CD4-positive, alpha-beta T cell (primary cell): ENCODE measurements at regions not wholly inside any gene's neighbourhood (a gene's known extent, or its start where the extent isn't known, plus 50 kb on each side); places are given as distances from the start of the nearest gene placed in this dataset.

Source experiments
- ATAC-seq: fragments of 200-7000 bp; cut with Tn5 transposase; one replicate; pipeline ENCODE4 v1.10.0; 2022; ENCODE audit warnings: mild to moderate bottlenecking; ENCODE audit not compliant: poor library complexity
- CTCF ChIA-PET: fragments of 350-600 bp; sonication (Branson Sonifier 250); formaldehyde crosslinking; loops from one replicate; lab custom pipeline; 2021; ENCODE audit warnings: antibody characterized with exemption, inconsistent platforms; lab: Charles Lee
- POLR2A ChIA-PET: fragments of 350-600 bp; sonication (Branson Sonifier 250); formaldehyde crosslinking; loops from one replicate; lab custom pipeline; 2021; ENCODE audit warnings: antibody characterized with exemption, inconsistent platforms; lab: Charles Lee
- DNase-seq, 14 experiments: peaks; one replicate each; pipeline ENCODE4 v3.0.0-alpha.2; 2013 to 2020; ENCODE audit warnings: mixed read lengths in 2 of 14
- H3K27ac ChIP-seq, 2 donors: one replicate each; pipeline versions ENCODE4 v1.5.1 to v1.7.0; 2013; ENCODE audit warnings: low read length in 2 of 2, low read depth in 1 of 2, mild to moderate bottlenecking in 1 of 2
- H3K27me3 ChIP-seq, 2 experiments: 1 replicate in 1 of 2; 2 replicates in 1 of 2; pipeline versions ENCODE4 v1.6.1 to v1.7.0; 2013; ENCODE audit warnings: low read length in 2 of 2, control low read depth in 1 of 2, mild to moderate bottlenecking in 1 of 2, moderate library complexity in 1 of 2; ENCODE audit not compliant: insufficient read depth in 2 of 2, control insufficient read depth in 1 of 2
- H3K36me3 ChIP-seq: one replicate; pipeline ENCODE4 v1.6.1; 2013; ENCODE audit warnings: low read length, control low read depth; ENCODE audit not compliant: insufficient read depth
- H3K4me1 ChIP-seq: one replicate; pipeline ENCODE4 v1.6.1; 2013; ENCODE audit warnings: low read length, control low read depth; ENCODE audit not compliant: insufficient read depth
- H3K4me3 ChIP-seq: one replicate; pipeline ENCODE4 v1.5.1; 2013; ENCODE audit warnings: mild to moderate bottlenecking, low read length, moderate library complexity
- H3K9me3 ChIP-seq, 2 experiments: 1 replicate in 1 of 2; 2 replicates in 1 of 2; pipeline versions ENCODE4 v1.6.1 to v1.7.0; 2013; ENCODE audit warnings: low read length in 2 of 2, mild to moderate bottlenecking in 2 of 2, control low read depth in 1 of 2, moderate library complexity in 1 of 2; ENCODE audit not compliant: control insufficient read depth in 1 of 2, insufficient read depth in 1 of 2
- H3K27ac Mint-ChIP-seq: one replicate; pipeline ENCODE4 v1.8.0; 2020; ENCODE audit warnings: mixed read lengths
- H3K27me3 Mint-ChIP-seq: one replicate; pipeline ENCODE4 v1.8.0; 2021; ENCODE audit warnings: mixed read lengths
- H3K36me3 Mint-ChIP-seq: one replicate; pipeline ENCODE4 v1.8.0; 2021; ENCODE audit warnings: low read depth, mixed read lengths
- H3K4me1 Mint-ChIP-seq: one replicate; pipeline ENCODE4 v1.8.0; 2021; ENCODE audit warnings: low read depth, mixed read lengths
- H3K4me3 Mint-ChIP-seq: one replicate; pipeline ENCODE4 v1.8.0; 2020; ENCODE audit warnings: mild to moderate bottlenecking, mixed read lengths
- H3K9me3 Mint-ChIP-seq: one replicate; pipeline ENCODE4 v1.8.0; 2020; ENCODE audit warnings: mixed read lengths
- intact Hi-C, 2 experiments: fragments of 100-400 bp; cut with DNase I in 1 of 2; cut with micrococcal nuclease in 1 of 2; formaldehyde crosslinking; loops; one replicate each; pipeline versions ENCODE4 v1.15.1 to v1.9.0; 2023 to 2025; cut with DNase I, micrococcal nuclease
- TF ChIP-seq, protein P1 (sequence below): fragments of 200-600 bp; IDR thresholded peaks from one replicate; pipeline ENCODE4 v1.8.0; 2022; ENCODE audit warnings: antibody characterized with exemption, mild to moderate bottlenecking

- Mint-ChIP-seq H3K27me3 (peaks cover 6% of the 10 kb centered on the region), H3K27ac (no peak overlapping the region), H3K4me3 (no peak overlapping the region), H3K9me3 (no peaks in the 10 kb centered on the region), H3K4me1 (no peaks in the 10 kb centered on the region), H3K36me3 (no peaks in the 10 kb centered on the region)
- no peaks in the 10 kb centered on the region for H3K36me3 ChIP-seq
- no peaks in the 10 kb centered on the region for H3K4me1 ChIP-seq
- no peaks in the 10 kb centered on the region for H3K9me3 ChIP-seq
- no peak overlapping the region for H3K27ac ChIP-seq
- ATAC-seq (no peak), DNase-seq (no peak)
- H3K4me3 ChIP-seq: no peak overlapping the region
- ChIA-PET POLR2A (no interaction called here), CTCF (no interaction called here)
- peaks cover 2 to 11% of the 10 kb centered on the region in 2 experiments for H3K27me3 ChIP-seq
- TF ChIP-seq, protein P1, sequence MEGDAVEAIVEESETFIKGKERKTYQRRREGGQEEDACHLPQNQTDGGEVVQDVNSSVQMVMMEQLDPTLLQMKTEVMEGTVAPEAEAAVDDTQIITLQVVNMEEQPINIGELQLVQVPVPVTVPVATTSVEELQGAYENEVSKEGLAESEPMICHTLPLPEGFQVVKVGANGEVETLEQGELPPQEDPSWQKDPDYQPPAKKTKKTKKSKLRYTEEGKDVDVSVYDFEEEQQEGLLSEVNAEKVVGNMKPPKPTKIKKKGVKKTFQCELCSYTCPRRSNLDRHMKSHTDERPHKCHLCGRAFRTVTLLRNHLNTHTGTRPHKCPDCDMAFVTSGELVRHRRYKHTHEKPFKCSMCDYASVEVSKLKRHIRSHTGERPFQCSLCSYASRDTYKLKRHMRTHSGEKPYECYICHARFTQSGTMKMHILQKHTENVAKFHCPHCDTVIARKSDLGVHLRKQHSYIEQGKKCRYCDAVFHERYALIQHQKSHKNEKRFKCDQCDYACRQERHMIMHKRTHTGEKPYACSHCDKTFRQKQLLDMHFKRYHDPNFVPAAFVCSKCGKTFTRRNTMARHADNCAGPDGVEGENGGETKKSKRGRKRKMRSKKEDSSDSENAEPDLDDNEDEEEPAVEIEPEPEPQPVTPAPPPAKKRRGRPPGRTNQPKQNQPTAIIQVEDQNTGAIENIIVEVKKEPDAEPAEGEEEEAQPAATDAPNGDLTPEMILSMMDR: no peak
- intact Hi-C loops: no loop called here
Measured at GRCh38 chr2:238710787-238711186, 137.1 kb upstream of the TWIST2 start.

DNA sequence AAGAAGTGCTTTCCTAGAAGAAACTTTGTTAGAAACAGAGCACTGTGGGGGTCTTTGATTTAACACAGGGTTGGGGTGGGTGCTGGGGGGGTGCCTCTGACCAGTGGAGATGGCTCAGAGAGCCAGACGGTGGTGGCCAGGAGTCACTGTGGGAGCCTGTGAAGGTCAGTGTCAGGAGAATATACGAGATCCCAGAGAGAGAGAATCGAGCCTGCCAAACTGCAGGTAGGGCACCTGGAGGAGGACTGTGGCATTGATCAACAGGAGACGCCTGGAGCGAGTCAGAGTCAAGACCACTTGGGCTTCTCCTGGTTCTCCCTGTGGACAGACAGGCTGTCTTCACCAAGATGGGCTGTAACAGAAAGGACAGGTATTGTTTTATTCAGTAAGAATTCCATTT lies 136.5 kb upstream of the TWIST2 start:
- ATAC-seq (no peak), DNase-seq (no peak)
- TF ChIP-seq, protein P1: no peak
- H3K27ac ChIP-seq: no peak overlapping the region
- H3K4me1 ChIP-seq: no peaks in the 10 kb centered on the region
- Mint-ChIP-seq H3K27ac (no peak overlapping the region), H3K9me3 (no peaks in the 10 kb centered on the region), H3K4me1 (no peaks in the 10 kb centered on the region), H3K27me3 (peaks cover 12% of the 10 kb centered on the region), H3K36me3 (no peaks in the 10 kb centered on the region), H3K4me3 (no peak overlapping the region)
- H3K4me3 ChIP-seq: no peak overlapping the region
- intact Hi-C loops: no loop called here
- H3K9me3 ChIP-seq: no peaks in the 10 kb centered on the region
- ChIA-PET POLR2A (no interaction called here), CTCF (no interaction called here)
- peaks cover 3 to 11% of the 10 kb centered on the region in 2 experiments for H3K27me3 ChIP-seq
- H3K36me3 ChIP-seq: no peaks in the 10 kb centered on the region

- intact Hi-C loops: no loop called here
- Histone ChIP-seq H3K4me1 (no peaks in the 10 kb centered on the region), H3K4me3 (no peak overlapping the region), H3K36me3 (no peaks in the 10 kb centered on the region), H3K27me3 (peaks cover 9 to 11% of the 10 kb centered on the region in 2 experiments), H3K27ac (no peak overlapping the region), H3K9me3 (no peaks in the 10 kb centered on the region)
- TF ChIP-seq, protein P1: no peak
- no peak for ATAC-seq
- H3K27me3 Mint-ChIP-seq: peaks cover 18% of the 10 kb centered on the region
- ChIA-PET CTCF (no interaction called here), POLR2A (no interaction called here)
- H3K4me1 Mint-ChIP-seq: no peaks in the 10 kb centered on the region
- DNase-seq: no peak
- no peak overlapping the region for H3K27ac Mint-ChIP-seq
- H3K9me3 Mint-ChIP-seq: no peaks in the 10 kb centered on the region
- H3K4me3 Mint-ChIP-seq: no peak overlapping the region
- H3K36me3 Mint-ChIP-seq: no peaks in the 10 kb centered on the region
Measured at GRCh38 chr2:238712011-238712410, 135.9 kb upstream of the TWIST2 start.
